ELR (cell line): ENCODE measurements at regions not wholly inside any gene's neighbourhood (a gene's known extent, or its start where the extent isn't known, plus 50 kb on each side); places are given as distances from the start of the nearest gene placed in this dataset.
"Not testable (repeated sequence)": the region's sequence is repeated elsewhere in the genome, so short reads cannot be mapped to it uniquely, and the experiment has no call there.

Source experiments
- DNase-seq: peaks from one replicate; pipeline ENCODE4 v3.0.0-alpha.2; 2015; ENCODE audit warnings: low read depth

DNA sequence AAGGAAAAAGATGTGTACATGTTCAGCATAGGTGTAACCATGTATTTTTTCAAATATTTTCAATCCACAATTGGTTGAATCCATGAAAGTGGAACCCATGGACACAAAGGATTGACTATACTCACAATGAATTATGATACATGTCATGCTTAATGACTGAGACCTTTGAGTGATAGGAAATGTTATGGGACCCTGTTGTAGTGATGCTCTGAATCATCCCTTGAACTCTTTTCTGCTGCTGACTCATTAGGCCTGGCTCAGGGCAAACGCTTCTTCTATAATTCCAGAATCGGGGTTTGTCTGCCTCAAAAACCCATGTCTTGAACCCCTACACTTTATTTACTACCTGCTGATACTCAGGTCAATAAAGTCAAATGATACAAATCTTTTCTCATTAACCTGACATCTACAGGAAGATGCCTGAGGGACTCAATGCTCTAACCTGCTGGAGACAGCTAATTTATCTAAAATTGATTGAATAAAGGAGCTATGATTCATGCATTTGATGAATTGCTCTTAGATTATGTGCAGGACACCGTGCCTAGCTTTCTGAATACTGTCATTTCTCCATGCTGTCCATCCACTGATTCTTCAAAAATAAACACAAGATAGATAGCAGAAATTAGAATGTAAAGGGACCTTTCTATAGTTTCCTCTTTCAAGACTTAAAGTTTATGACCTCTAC lies 260.1 kb downstream of the PRELID2 start:
- DNase-seq = peak; percentile 60

DNA sequence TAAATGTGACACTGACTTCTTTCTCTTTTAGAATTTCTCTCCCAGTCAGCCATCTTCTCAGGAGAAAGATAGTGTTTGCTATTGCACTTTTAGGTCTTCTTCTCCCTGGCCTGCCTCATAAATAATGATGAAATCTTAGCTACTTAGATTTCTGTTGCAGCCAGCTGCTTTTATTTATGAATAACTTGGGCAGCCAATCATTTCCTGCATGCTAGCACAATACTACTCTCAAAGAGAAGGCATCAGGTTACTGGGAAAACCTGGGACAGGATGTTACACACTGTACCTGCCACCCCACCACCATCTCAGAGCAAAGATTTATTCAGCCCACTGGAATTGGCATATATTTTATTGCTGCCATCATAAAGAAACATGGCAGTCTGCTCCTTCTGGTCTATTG lies 266.6 kb downstream of the PRELID2 start:
- DNase-seq = peak; percentile 21

DNA sequence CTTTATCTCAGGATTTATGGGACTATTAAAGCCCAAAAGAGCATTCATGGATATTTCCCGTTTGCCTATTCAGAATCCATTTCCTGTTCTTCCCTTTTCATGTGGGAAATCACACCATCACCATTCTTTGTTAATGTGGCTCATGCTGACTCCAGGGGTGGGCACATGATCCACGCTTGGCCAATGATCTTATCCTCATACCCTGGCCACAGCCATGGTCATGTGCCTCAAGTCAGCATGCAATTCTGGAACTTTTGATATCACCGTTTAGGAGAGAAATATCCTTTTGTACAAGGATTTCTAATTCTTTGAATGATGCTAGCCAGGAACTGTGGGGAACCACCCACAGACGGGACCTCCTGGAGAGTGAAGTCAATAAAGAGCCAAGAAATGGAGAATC lies 272.2 kb downstream of the PRELID2 start:
- no peak for DNase-seq

DNA sequence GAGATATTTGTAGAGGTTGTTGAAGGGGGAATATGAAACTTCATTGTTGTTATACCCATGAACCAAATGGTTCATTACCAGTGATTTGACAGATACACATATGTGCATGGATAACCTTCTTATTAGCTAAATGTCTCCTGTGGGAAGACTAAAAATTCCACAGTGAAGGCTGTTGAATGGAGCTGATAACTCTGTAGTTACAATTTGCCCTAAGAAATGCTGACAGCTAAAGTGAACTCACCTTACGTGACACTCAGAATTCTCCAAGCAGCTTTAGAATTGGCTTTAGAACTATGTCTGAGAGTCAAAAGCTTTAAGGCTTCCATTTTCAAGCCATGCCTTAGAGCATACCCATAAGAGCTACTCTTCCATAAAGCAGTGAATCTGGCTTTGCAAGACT lies 276.9 kb downstream of the PRELID2 start:
- DNase-seq = no peak

DNA sequence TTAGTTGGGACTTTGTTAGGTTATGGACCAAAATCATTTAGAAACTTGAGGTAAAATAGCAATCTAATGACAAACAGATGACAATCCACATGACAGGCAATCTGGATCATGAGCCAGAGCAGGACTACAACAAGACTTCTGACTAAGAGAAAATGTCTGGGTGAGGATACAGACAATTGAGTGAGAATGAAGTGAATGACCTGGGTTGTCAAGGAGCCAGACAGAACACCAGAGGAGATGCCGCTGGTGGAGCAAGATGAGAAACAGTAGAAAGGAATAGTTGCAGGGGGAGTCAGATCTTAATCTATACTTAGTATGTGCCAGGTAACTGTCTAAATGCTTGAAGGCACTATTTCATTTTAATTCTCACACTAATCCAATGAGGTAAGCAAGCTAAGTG lies 277.8 kb downstream of the PRELID2 start:
- no peak for DNase-seq

DNA sequence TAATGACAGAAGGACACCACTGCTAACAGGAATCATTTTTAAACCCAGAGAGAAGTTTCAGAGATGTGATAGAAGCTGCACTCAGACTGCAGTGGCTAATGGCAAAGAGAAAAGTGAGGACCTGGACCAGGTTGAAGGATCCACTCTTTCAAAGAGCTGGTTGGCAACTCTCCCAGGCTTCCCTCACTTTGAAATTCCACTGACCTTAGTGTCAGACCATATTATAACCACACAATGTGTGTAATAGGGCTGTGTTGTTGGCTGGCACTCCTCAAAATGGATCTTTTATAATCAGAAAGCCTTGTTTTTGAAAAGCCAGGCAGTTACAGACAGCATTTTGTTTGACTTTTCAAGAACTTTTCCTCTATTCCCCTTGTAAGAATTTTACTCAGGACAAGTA lies 280.7 kb downstream of the PRELID2 start:
- DNase-seq = peak; percentile 85

DNA sequence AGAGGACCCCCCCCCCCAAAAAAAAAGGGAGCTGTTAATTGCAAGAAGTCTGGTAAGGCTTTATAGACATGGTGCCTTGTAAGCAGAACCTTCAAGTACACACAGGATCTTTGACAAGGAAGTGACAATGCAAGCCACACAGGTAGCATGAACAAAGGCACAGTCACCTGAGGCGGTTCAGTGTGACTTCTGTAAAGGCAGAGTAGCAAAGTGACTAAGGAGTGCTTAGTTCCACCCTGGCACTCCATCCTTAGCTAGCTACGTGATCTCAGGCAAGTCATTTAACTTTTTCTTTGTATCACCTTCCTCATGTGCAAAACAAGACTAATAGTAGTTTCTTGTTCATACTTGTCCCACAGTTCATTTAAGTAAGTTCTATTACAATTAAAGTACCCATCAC lies 282.0 kb downstream of the PRELID2 start:
- DNase-seq = no peak

DNA sequence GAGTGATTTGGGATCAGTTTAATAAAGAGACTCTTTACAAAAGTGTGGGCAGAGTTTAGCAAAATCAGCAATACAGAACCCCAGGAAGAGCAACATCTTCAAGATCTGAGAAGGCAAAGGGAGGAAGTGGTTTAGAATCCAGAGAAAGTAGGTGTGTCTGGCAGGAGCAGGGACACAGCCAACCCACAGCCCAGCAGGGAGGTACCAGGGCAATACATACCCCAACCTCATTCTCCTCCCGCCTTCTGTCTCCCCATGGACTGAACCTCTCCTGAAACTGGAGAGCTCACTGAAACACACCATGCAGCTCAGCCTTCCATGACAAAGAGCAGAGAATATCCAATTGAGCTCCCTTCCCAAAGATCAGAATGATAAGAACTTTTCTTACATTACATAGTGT lies 283.4 kb downstream of the PRELID2 start:
- DNase-seq = no peak

DNA sequence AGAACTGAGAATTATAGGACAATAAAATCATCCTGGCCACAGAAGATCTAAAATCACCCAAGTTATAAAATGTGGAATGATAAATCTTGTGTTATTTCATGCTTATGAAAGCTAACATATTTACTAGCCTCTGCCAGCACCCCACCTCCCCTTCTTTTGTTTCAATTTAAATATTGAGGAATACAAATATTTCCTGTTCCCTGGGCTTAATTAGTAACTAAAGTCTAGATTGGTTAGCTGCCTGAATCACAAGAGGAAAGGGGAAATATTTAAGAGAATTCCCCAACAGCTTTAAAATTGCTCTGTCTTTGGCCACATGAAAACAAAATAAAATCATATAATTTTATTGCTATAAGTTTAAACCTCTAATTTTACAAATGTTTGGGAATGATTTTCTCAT lies 287.0 kb downstream of the PRELID2 start:
- DNase-seq = no peak

DNA sequence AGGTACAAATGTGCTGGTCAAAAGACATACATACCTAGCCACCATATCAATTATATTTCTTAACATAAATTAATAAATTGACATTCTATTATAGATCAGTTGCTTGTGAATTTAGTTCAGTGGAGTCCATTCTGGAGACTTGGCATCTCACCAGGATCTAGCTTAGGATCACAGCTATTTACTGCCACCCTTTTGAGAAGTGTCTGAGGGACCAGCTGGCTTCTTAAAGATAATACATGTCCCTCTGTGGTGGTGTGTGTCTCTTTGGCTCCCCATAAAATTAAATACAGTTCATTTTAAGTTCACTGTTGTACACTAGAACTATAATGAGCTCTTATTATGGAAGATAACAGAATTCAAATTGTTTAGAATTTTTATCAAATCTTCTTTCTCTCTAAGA lies 290.7 kb downstream of the PRELID2 start:
- DNase-seq = no peak

DNA sequence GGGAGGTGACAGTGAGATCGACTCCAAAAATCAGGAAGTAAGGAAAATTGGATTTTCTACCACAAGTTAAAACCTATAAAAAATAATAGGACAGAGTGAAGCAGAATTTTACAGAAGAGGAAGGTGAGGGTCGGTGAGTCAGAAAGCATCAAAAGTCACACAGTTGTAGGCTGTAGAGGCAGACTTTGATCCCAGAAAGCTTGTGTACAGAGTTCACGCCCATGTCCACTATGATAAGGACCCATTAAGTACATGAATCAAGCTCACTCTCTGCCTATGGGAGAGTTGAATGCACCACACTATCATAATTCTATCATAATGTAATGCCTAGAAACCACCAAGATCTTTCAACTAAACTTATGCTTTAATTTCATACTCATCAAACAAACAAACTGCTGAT lies 291.2 kb downstream of the PRELID2 start:
- DNase-seq = no peak

DNA sequence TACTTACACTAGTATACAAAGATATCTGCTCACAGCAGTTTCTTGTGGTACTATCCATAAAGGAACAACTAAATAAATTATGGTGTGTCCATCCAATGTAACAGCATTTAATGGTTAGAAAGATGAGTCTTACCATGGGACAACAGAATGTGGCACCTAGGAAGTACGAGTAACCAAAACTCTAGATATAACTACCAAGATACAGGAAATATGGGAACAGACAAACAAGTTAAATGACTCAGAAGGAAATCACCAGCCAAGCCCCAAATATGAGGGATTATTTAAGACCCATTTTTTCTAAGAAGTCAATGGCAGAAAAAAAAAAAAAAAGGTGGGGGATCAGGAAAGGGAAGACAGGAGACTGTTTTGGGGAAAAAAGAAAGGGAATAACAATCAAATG lies 294.8 kb downstream of the PRELID2 start:
- peak; percentile 49 for DNase-seq

DNA sequence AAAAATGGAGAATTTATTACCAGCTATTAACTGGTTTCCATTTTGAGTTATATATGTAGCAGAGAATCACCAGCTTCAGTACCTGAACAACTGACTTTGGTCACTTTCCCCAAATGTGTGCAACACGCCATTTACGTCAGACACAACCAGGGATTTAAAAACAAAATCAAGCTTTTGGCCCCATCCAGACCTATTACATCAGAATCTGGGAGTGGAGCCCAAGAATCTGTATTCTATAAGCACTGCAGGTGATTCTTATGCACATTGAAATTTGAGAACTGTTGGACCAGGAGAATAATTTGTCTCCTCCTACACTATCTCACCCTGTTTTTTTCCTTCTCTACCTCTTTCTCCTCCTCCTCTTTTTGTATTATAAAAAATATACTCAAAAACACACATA lies 295.9 kb downstream of the PRELID2 start:
- DNase-seq = no peak

DNA sequence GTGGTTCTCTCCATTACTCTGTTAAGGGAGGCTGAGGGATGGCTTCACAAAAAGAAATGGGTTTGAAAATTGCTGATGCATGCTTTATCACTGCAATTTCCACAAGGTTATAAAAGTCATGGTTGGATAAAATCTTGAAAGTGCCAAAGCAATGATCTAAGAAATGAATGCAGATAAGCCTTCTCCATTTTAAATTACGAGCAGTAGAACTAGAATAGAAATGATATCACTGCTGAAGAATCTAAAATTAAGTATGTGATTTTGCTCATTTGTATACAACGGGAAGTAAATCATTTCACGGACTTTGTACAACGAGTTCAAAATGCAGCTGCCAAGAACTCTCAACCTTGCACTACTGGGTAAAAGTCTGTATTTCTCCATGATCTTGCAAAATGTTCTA lies 299.0 kb downstream of the PRELID2 start:
- DNase-seq = no peak

DNA sequence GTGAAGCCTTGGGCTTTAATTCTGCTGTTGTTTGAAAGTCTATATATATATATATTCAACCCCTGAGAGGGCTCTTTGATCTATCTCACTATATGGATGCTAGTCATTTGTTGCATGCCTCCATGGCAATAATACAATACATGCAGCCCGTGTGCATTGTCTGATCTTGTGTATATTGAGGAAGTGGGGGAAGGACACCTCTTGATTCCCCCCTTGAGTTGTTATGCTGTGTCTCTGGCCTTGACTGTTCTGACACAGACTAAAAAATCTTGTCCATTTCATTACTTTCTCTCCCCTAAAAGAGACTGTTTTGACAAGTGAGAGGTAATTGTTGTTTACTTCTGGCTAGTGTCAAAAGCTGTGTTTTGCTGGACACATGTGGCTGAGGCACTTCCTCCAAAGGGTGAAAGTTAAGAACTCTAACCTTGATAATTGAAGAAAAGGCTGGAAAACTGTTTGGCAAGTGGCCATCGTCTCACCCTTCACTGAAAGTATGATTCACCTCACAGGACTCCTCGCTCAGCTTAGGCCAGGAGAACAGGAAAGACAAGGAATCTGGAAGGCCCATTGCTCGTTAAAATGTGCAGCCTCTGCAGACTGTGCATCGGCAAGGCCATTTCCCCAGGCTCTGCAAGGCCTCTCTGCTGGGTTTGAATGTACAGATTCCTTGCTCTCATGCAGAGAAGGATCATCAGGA lies 304.0 kb downstream of the PRELID2 start:
- peak; percentile 89 for DNase-seq

DNA sequence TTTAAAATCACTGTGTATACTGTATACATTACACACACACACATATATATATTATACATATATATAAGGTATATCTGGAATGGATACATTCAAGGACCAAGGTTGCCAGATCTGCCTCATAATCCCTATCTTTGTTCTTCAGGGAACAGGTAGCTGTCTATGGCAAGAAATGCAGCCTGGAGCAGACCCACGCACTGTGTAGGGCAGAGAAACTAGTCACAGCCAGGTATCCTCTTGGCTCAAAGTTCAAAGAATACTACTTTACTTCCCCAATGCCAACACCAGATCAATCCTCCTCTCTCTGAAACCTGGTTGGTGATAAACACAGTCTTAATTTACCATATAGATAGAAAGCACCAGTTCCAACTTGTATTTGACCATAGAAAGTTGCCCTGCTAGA lies 313.6 kb downstream of the PRELID2 start:
- no peak for DNase-seq

DNA sequence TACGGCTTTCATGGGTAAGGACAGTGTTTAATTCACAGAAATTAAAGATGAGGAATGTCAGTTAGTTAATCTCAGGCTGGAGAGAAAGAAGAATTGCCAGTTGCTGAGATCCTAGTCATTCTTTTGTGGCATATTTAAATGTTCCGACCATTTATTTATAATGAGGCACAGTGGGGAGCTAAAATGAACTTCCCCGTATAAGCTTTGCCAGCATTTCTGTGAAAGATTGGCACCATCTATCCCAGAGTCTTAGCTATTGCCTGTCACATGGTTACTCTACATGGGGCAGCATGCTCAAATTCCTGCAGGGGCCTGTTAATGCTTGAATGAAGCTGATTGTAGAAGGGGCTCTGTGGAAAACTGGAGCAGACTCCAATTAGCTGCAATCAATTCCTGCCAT lies 314.1 kb downstream of the PRELID2 start:
- DNase-seq = no peak

DNA sequence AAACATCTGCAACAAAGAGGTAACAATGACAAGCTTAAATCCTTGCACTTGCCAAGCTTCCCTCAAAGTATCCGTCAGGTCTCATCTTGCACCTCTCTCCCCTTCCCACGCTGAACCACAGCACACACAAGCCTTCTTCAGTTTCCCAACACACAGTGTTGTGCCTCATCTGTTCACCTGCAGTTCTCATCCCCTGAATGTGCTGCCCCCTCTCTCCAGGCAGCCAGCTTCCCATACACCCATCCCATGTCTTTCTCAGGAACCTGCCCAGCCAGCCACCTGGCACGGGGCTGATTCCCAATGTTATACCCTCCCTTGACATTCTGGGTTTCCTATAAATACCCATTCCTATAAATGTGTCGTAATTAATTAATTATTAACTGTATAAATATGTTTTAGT lies 314.8 kb downstream of the PRELID2 start:
- no peak for DNase-seq

DNA sequence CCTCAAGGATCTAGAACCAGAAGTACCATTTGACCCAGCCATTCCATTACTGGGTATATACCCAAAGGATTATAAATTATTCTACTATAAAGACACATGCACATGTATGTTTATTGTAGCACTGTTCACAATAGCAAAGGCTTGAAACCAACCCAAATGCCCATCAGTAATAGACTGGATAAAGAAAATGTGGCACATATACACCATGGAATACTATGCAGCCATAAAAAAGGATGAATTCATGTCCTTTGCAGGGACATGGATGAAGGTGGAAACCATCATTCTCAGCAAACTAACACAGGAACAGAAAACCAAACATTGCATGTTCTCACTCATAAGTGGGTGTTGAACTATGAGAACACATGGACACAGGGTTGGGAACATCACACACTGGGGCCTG lies 317.6 kb downstream of the PRELID2 start:
- not testable (repeated sequence) for DNase-seq

DNA sequence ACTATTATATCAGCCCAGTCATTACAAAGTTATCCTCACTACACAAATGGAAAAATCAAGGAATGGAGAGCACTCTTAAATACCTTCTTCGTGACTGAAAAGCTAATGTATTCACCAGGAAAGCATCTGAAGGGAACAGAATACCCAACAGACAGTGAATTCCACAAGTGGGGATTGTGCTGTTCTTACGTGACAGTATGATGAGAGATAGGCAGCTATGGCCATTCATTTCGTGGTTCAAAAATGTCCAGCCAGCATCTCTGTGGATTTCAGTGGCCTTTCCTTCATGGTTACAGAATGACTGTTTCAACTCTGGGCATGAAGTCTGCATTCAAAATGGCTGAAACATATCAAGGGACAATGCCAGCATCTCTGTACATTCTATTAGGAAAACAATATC lies 323.8 kb downstream of the PRELID2 start:
- no peak for DNase-seq

DNA sequence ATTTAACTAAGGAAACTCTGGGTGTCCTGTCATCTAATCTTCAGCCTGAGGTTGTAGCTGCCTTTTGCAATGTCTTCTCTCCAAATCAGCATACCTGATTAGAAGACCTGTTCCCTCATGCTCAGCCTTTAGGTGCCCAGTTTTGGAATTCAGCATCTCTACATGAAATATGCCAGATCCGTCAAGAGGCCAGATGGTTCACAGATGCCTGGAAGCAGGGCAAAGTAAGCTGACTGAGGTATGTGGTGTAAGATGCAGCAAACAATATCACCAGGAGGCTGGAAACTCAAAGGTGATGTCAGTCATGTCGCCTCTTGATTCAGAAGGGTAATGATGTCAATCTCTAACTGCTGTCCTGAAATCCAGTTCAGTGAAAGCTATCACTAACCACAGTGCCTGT lies 324.4 kb downstream of the PRELID2 start:
- DNase-seq = no peak

DNA sequence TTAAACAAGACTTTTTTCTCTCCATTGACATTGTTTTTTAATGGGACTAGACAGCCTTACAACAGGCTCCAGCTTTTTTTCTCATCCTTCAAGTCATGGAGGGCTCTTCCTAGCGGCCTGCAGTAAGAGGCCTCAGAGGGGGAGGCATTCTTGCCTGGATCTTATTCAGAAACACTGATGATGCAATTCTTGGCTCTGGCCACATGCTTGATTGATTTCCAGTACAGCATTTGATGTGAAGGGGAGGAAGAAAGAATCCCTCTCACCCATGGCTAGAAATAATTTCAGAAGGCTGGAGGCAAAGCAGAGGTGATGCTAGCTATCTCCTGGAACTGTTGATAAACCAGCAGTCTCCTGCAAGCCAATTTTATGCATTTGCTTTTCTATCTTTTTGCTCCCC lies 324.8 kb downstream of the PRELID2 start:
- no peak for DNase-seq

DNA sequence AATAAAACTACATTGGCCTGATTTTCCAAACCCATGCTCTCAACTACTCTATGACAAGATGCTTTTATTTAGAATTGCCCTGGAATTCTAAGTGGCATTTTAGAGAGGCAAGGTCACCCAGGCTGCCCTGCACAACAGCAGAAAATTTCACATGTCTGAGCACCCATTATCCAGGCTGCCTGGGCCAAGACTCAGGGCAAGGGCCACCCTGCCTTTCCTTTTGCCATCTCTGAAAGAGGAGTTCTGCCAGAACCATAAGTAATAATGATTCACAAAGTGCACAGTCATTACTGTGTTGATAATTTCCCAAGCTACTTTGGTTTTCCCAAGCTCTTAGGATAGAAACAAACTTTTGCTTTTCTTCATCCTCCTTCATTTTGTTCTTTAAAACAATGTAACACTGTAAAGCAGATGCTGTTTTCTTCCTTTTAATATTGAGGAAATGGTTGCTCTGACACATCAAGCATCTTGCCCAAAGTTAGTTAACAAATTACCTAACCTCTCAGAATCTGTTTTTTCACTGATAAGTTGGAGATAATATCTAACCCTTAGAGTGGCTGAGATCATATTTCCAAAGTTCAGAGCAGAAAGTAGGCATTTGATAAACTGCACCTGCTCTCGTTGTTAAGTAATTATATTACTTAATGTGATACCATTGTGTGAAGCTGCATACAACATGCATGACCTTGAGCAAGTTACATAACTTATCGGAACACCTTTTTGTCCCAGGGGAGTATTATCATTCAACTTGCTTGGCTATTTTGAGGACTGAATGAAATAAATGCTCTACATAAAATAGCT lies 325.6 kb downstream of the PRELID2 start:
- DNase-seq = peak; percentile 21
